VCaP (cell line): ENCODE measurements at regions not wholly inside any gene's neighbourhood (a gene's known extent, or its start where the extent isn't known, plus 50 kb on each side); places are given as distances from the start of the nearest gene placed in this dataset.

ENCODE experiments used
- H3K27ac ChIP-seq: fragments of 450-650 bp; 2 replicates; pipeline ENCODE4 v1.5.1; 2017
- TF ChIP-seq, protein P1 (sequence below): fragments of 450-650 bp; conservative IDR thresholded peaks from 2 replicates; pipeline ENCODE4 v1.5.1; 2017; ENCODE audit warnings: mild to moderate bottlenecking, moderate library complexity

DNA sequence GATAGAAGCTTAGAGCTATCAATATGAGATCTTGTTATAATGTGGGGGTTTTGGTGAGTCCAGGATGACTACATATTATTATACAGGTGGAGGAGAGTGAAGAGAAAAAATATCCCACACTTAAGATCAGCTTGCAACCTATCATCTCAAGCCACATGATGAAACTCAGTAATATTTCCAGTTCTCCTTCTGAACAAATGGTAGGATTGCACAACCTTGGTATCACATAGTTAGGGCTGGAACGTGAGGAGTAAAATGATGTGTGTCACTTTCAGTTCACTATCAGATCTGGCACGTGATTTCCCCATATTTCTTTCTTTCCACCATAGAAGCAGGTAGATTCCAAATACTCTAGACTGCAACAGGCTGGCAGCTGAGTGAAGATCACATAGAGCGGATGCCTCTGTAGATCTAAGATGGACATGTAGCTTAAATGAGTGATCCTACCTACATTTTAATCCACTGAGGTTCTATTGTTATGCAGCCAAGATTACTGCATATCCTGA, 150.6 kb upstream of the ANKRD50 start:
- H3K27ac ChIP-seq = no peak overlapping the region

GRCh38 chr4:124862261-124862660, 149.7 kb upstream of the ANKRD50 start:
- TF ChIP-seq, protein P1, sequence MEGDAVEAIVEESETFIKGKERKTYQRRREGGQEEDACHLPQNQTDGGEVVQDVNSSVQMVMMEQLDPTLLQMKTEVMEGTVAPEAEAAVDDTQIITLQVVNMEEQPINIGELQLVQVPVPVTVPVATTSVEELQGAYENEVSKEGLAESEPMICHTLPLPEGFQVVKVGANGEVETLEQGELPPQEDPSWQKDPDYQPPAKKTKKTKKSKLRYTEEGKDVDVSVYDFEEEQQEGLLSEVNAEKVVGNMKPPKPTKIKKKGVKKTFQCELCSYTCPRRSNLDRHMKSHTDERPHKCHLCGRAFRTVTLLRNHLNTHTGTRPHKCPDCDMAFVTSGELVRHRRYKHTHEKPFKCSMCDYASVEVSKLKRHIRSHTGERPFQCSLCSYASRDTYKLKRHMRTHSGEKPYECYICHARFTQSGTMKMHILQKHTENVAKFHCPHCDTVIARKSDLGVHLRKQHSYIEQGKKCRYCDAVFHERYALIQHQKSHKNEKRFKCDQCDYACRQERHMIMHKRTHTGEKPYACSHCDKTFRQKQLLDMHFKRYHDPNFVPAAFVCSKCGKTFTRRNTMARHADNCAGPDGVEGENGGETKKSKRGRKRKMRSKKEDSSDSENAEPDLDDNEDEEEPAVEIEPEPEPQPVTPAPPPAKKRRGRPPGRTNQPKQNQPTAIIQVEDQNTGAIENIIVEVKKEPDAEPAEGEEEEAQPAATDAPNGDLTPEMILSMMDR = no peak

More for the DNA sequence above, 150.6 kb upstream of the ANKRD50 start:
- TF ChIP-seq, protein P1 = no peak

GRCh38 chr4:124861761-124862160, 149.2 kb upstream of the ANKRD50 start:
- TF ChIP-seq, protein P1 = no peak
- no peak overlapping the region for H3K27ac ChIP-seq

More at GRCh38 chr4:124862261-124862660, 149.7 kb upstream of the ANKRD50 start:
- no peak overlapping the region for H3K27ac ChIP-seq

- TF ChIP-seq, protein P1 = no peak
- H3K27ac ChIP-seq = no peak overlapping the region
Measured at GRCh38 chr4:124854968-124855367, 142.4 kb upstream of the ANKRD50 start.

- peak overlapping the region; percentile 48 for H3K27ac ChIP-seq
- TF ChIP-seq, protein P1 = no peak
Measured at GRCh38 chr4:124851741-124852140, 139.2 kb upstream of the ANKRD50 start.

- 0 out of 2 replicates have a peak overlapping the region, but pooled peaks have one; percentile 0 for H3K27ac ChIP-seq
- TF ChIP-seq, protein P1 = no peak
Measured at GRCh38 chr4:124846306-124846705, 133.8 kb upstream of the ANKRD50 start.

GRCh38 chr4:124839786-124840390, 127.4 kb upstream of the ANKRD50 start:
- TF ChIP-seq, protein P1 = no peak
- no peak overlapping the region for H3K27ac ChIP-seq
